SK-N-SH treated with all-trans-retinoic acid at 6 μM for 48 hours (cell line): ENCODE measurements at regions not wholly inside any gene's neighbourhood (a gene's known extent, or its start where the extent isn't known, plus 50 kb on each side); places are given as distances from the start of the nearest gene placed in this dataset.
"Not testable (repeated sequence)": the region's sequence is repeated elsewhere in the genome, so short reads cannot be mapped to it uniquely, and the experiment has no call there.

Experiments used
- ATAC-seq: fragments of 200-7000 bp; cut with Tn5 transposase; 3 replicates; pipeline ENCODE4 v1.9.1; 2020; ENCODE audit warnings: mild to moderate bottlenecking, moderate library complexity
- ARNTL ChIP-seq: fragments of 450-650 bp; formaldehyde crosslinking; IDR thresholded peaks from 2 replicates; pipeline ENCODE4 v1.5.0; 2020; ENCODE audit warnings: low read depth, mild to moderate bottlenecking, moderate library complexity, borderline replicate concordance
- BACH2 ChIP-seq: fragments of 250-450 bp; sonication (Bioruptor Pico); IDR thresholded peaks from 2 replicates; pipeline ENCODE4 v1.9.0; 2021; ENCODE audit warnings: mild to moderate bottlenecking, borderline replicate concordance
- CSDC2 ChIP-seq: fragments of 250-450 bp; sonication (Bioruptor Pico); IDR thresholded peaks from 2 replicates; pipeline ENCODE4 v1.5.0; 2020; ENCODE audit warnings: mild to moderate bottlenecking, moderate library complexity
- CSRNP3 ChIP-seq: fragments of 250-450 bp; sonication (Bioruptor Pico); IDR thresholded peaks from 2 replicates; pipeline ENCODE4 v1.5.1; 2021; ENCODE audit warnings: mild to moderate bottlenecking, moderate library complexity
- GLIS3 ChIP-seq: fragments of 250-450 bp; sonication (Bioruptor Pico); IDR thresholded peaks from 2 replicates; pipeline ENCODE4 v1.5.0; 2020; ENCODE audit warnings: mild to moderate bottlenecking, moderate library complexity
- ISL1 ChIP-seq: fragments of 250-450 bp; sonication (Bioruptor Pico); IDR thresholded peaks from 2 replicates; pipeline ENCODE4 v2.1.2; 2022; ENCODE audit warnings: mild to moderate bottlenecking, moderate library complexity
- OSR1 ChIP-seq: fragments of 250-450 bp; sonication (Bioruptor Pico); IDR thresholded peaks from 2 replicates; pipeline ENCODE4 v1.8.0; 2022; ENCODE audit warnings: moderate library complexity, mild to moderate bottlenecking, inconsistent platforms
- PATZ1 ChIP-seq: fragments of 250-450 bp; sonication (Bioruptor Pico); IDR thresholded peaks from 2 replicates; pipeline ENCODE4 v1.8.0; 2020; ENCODE audit warnings: mild to moderate bottlenecking, moderate library complexity, borderline replicate concordance
- PPARA ChIP-seq: fragments of 250-450 bp; sonication (Bioruptor Pico); IDR thresholded peaks from 2 replicates; pipeline ENCODE4 v1.5.0; 2020; ENCODE audit warnings: mild to moderate bottlenecking, borderline replicate concordance
- RARB ChIP-seq: fragments of 250-450 bp; sonication (Bioruptor Pico); IDR thresholded peaks from 2 replicates; pipeline ENCODE4 v1.8.0; 2021; ENCODE audit warnings: mild to moderate bottlenecking, moderate library complexity
- SNAI2 ChIP-seq: fragments of 250-450 bp; sonication (Bioruptor Pico); IDR thresholded peaks from 2 replicates; pipeline ENCODE4 v1.5.0; 2020; ENCODE audit warnings: mild to moderate bottlenecking, moderate library complexity
- TCF4 ChIP-seq: fragments of 250-450 bp; sonication (Bioruptor Pico); IDR thresholded peaks from 2 replicates; pipeline ENCODE4 v1.8.0; 2021; ENCODE audit warnings: mild to moderate bottlenecking, moderate library complexity, borderline replicate concordance
- TOX ChIP-seq: fragments of 250-450 bp; sonication (Bioruptor Pico); IDR thresholded peaks from 2 replicates; pipeline ENCODE4 v1.8.0; 2021; ENCODE audit warnings: mild to moderate bottlenecking, moderate library complexity, borderline replicate concordance
- TSHZ2 ChIP-seq: fragments of 250-450 bp; sonication (Bioruptor Pico); IDR thresholded peaks from 2 replicates; pipeline ENCODE4 v1.5.0; 2020; ENCODE audit warnings: mild to moderate bottlenecking, moderate library complexity
- ZFP3 ChIP-seq: fragments of 250-450 bp; sonication (Bioruptor Pico); IDR thresholded peaks from 2 replicates; pipeline ENCODE4 v1.5.0; 2020; ENCODE audit warnings: mild to moderate bottlenecking, moderate library complexity
- ZFP30 ChIP-seq: fragments of 450-650 bp; formaldehyde crosslinking; IDR thresholded peaks from 2 replicates; pipeline ENCODE4 v1.5.0; 2022; ENCODE audit warnings: mild to moderate bottlenecking, moderate library complexity
- ZNF565 ChIP-seq: fragments of 450-650 bp; formaldehyde crosslinking; conservative IDR thresholded peaks from 2 replicates; pipeline ENCODE4 v1.5.0; 2020; ENCODE audit warnings: low read depth, mild to moderate bottlenecking, moderate library complexity
- ZNF8 ChIP-seq: fragments of 450-650 bp; formaldehyde crosslinking; IDR thresholded peaks from 2 replicates; pipeline ENCODE4 v1.5.0; 2020; ENCODE audit warnings: mild to moderate bottlenecking, moderate library complexity
- TF ChIP-seq, protein P1 (sequence below): fragments of 250-450 bp; sonication (Bioruptor Pico); IDR thresholded peaks from 2 replicates; pipeline ENCODE4 v1.5.1; 2020; ENCODE audit warnings: low read depth, mild to moderate bottlenecking, moderate library complexity
- TF ChIP-seq, protein P2 (sequence below): fragments of 250-450 bp; sonication (Bioruptor Pico); IDR thresholded peaks from 2 replicates; pipeline ENCODE4 v1.8.0; 2021; ENCODE audit warnings: low read depth, mild to moderate bottlenecking, moderate library complexity, borderline replicate concordance

GRCh38 chr5:23412515-23412914 lies 94.9 kb upstream of the PRDM9 start:
- ATAC-seq, result no peak
- no peak for TF ChIP-seq ZNF8 (CRISPR knock-in tag)
- TF ChIP-seq TCF4 (CRISPR knock-in tag), result no peak
- TF ChIP-seq, protein P1, sequence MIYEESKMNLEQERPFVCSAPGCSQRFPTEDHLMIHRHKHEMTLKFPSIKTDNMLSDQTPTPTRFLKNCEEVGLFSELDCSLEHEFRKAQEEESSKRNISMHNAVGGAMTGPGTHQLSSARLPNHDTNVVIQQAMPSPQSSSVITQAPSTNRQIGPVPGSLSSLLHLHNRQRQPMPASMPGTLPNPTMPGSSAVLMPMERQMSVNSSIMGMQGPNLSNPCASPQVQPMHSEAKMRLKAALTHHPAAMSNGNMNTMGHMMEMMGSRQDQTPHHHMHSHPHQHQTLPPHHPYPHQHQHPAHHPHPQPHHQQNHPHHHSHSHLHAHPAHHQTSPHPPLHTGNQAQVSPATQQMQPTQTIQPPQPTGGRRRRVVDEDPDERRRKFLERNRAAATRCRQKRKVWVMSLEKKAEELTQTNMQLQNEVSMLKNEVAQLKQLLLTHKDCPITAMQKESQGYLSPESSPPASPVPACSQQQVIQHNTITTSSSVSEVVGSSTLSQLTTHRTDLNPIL, result no peak
- no peak for TF ChIP-seq ARNTL (CRISPR knock-in tag)
- no peak for TF ChIP-seq ZNF565 (CRISPR knock-in tag)
- TF ChIP-seq ISL1, result no peak
- no peak for TF ChIP-seq CSRNP3 (CRISPR knock-in tag)
- TF ChIP-seq, protein P2, sequence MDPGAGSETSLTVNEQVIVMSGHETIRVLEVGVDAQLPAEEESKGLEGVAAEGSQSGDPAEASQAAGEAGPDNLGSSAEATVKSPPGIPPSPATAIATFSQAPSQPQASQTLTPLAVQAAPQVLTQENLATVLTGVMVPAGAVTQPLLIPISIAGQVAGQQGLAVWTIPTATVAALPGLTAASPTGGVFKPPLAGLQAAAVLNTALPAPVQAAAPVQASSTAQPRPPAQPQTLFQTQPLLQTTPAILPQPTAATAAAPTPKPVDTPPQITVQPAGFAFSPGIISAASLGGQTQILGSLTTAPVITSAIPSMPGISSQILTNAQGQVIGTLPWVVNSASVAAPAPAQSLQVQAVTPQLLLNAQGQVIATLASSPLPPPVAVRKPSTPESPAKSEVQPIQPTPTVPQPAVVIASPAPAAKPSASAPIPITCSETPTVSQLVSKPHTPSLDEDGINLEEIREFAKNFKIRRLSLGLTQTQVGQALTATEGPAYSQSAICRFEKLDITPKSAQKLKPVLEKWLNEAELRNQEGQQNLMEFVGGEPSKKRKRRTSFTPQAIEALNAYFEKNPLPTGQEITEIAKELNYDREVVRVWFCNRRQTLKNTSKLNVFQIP, result no peak
- no peak for TF ChIP-seq PPARA
- TF ChIP-seq PATZ1 (CRISPR knock-in tag), result no peak
- no peak for TF ChIP-seq ZFP3 (CRISPR knock-in tag)
- TF ChIP-seq TSHZ2 (CRISPR knock-in tag), result no peak
- TF ChIP-seq GLIS3, result no peak
- no peak for TF ChIP-seq CSDC2 (CRISPR knock-in tag)
- TF ChIP-seq ZFP30 (CRISPR knock-in tag), result no peak
- TF ChIP-seq OSR1 (CRISPR knock-in tag), result no peak
- TF ChIP-seq TOX, result no peak
- TF ChIP-seq SNAI2 (CRISPR knock-in tag), result no peak
- no peak for TF ChIP-seq BACH2 (CRISPR knock-in tag)
- no peak for TF ChIP-seq RARB

GRCh38 chr5:23411994-23412393 lies 95.4 kb upstream of the PRDM9 start:
- no peak for ATAC-seq
- no peak for TF ChIP-seq RARB

DNA sequence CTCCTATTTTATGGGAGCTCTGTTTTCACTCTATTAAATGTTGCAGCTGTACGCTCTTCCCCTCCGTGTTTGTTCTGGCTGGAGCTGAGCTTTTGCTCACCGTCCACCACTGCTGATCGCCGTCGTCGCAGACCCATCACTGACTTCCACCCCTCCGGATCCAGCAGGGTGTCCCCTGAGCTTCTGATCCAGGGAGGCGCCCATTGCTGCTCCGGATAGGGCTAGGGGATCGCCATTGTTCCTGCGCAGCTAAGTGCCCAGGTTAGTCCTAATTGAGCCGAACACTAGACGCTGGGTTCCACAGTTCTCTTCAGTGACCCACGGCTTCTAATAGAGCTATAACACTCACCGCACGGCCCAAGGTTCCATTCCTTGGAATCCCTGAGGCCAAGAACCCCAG lies 96.2 kb upstream of the PRDM9 start:
- no peak for ATAC-seq
- TF ChIP-seq ZNF8 (CRISPR knock-in tag), result no peak
- TF ChIP-seq PATZ1 (CRISPR knock-in tag), result no peak
- no peak for TF ChIP-seq GLIS3
- no peak for TF ChIP-seq CSDC2 (CRISPR knock-in tag)
- TF ChIP-seq, protein P1, result no peak
- TF ChIP-seq ZNF565 (CRISPR knock-in tag), result no peak
- TF ChIP-seq SNAI2 (CRISPR knock-in tag), result no peak
- no peak for TF ChIP-seq CSRNP3 (CRISPR knock-in tag)

DNA sequence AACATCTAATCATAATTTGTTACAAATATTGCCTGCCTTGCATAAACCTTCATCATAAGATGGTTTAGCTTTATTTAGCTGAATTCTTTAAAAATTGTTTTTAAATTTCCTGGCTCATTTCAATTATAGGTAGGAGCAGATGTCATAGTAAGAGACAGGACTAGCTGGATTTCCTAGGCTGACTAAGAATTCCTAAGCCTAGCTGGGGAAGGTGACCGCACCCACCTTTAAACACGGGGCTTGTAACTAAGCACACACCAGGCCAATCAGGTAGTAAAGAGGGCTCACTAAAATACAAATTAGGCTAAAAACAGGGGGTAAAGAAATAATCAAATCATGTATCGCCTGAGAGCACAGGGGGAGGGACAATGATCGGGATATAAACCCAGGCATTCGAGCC lies 96.6 kb upstream of the PRDM9 start:
- not testable (repeated sequence) for ATAC-seq
